SU-DHL-6 (cell line): ENCODE measurements at regions not wholly inside any gene's neighbourhood (a gene's known extent, or its start where the extent isn't known, plus 50 kb on each side); places are given as distances from the start of the nearest gene placed in this dataset.

Source experiments
- CTCF ChIP-seq: fragments of 200-600 bp; sonication (generic); IDR thresholded peaks from one replicate; pipeline ENCODE4 v1.5.1; 2017; ENCODE audit warnings: antibody characterized with exemption, mild to moderate bottlenecking, low read length, moderate library complexity; ENCODE audit not compliant: insufficient read depth, poor library complexity, severe bottlenecking
- EZH2phosphoT487 ChIP-seq: fragments of 200-600 bp; sonication (generic), shearing (Covaris generic); conservative IDR thresholded peaks from 2 replicates; pipeline ENCODE4 v1.6.1; 2018; ENCODE audit warnings: mild to moderate bottlenecking, antibody characterized with exemption, low read length, moderate library complexity, mixed read lengths

GRCh38 chr11:112858289-112859023 is 102.8 kb upstream of the NCAM1 start:
- TF ChIP-seq CTCF (no peak), EZH2phosphoT487 (no peak)
